IMR-90 (cell line): ENCODE measurements at regions not wholly inside any gene's neighbourhood (a gene's known extent, or its start where the extent isn't known, plus 50 kb on each side); places are given as distances from the start of the nearest gene placed in this dataset.

Experiments
- CEBPB ChIP-seq: IDR thresholded peaks from 2 replicates; pipeline ENCODE4 v1.6.1; 2012; ENCODE audit warnings: low read depth, low read length, improper control_type of control experiment
- FOS ChIP-seq: fragments of 150-350 bp; IDR thresholded peaks from 2 replicates; pipeline ENCODE4 v1.6.1; 2016; ENCODE audit warnings: low read depth, low read length
- MXI1 ChIP-seq: IDR thresholded peaks from 2 replicates; pipeline ENCODE4 v1.6.1; 2012; ENCODE audit warnings: low read depth, mild to moderate bottlenecking, low read length, moderate library complexity, borderline replicate concordance
- POLR2A ChIP-seq: IDR thresholded peaks from 2 replicates; pipeline ENCODE4 v1.6.1; 2012; ENCODE audit warnings: mild to moderate bottlenecking, low read depth, low read length
- RAD21 ChIP-seq: IDR thresholded peaks from 2 replicates; pipeline ENCODE4 v1.6.1; 2012; ENCODE audit warnings: low read length, improper control_type of control experiment
- RFX5 ChIP-seq: IDR thresholded peaks from 2 replicates; pipeline ENCODE4 v1.8.0; 2012; ENCODE audit warnings: low read depth, mild to moderate bottlenecking, low read length, moderate library complexity
- TF ChIP-seq, protein P1 (sequence below): conservative IDR thresholded peaks from 2 replicates; pipeline ENCODE4 v1.5.1; 2012; ENCODE audit warnings: mild to moderate bottlenecking, low read depth, low read length, improper control_type of control experiment
- TF ChIP-seq, protein P2 (sequence below): fragments of 150-350 bp; IDR thresholded peaks from 2 replicates; pipeline ENCODE4 v1.6.1; 2017; ENCODE audit warnings: mild to moderate bottlenecking, antibody characterized with exemption, low read length, low read depth

DNA sequence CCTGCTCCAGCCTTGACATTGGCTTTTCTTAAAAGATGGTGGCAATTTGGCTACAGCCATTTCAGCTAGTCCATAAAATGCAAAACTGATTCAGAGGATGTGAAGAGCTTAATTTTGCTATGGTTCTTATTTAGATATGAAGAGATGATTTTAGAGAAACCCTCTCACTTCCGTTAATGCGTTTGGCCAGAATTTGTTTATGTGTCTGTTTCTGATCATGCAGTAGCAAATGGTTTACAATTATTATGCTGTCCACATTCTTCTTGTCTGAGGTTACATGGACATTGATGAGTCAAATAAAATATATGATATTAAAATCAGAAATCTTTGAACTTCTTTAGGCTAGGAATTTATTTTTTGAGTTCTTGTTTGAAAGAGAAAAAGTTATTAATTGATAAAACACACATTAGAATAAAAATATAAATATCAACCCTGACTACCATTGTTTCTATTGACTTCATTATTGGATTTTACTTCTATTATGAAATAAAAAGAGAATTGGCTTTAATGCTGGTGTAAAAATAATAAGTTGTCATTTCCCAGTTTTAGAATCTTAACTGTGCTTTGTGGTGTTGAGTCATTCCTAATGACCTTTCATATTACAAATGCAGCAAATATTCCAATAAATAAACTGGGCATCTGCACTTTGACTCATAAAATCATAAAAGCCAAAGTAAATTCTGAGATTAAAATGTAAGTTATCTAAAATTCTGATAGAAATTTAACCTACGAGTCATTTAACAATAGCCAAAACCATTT lies 1286.0 kb upstream of the GJE1 start:
- TF ChIP-seq, protein P1, sequence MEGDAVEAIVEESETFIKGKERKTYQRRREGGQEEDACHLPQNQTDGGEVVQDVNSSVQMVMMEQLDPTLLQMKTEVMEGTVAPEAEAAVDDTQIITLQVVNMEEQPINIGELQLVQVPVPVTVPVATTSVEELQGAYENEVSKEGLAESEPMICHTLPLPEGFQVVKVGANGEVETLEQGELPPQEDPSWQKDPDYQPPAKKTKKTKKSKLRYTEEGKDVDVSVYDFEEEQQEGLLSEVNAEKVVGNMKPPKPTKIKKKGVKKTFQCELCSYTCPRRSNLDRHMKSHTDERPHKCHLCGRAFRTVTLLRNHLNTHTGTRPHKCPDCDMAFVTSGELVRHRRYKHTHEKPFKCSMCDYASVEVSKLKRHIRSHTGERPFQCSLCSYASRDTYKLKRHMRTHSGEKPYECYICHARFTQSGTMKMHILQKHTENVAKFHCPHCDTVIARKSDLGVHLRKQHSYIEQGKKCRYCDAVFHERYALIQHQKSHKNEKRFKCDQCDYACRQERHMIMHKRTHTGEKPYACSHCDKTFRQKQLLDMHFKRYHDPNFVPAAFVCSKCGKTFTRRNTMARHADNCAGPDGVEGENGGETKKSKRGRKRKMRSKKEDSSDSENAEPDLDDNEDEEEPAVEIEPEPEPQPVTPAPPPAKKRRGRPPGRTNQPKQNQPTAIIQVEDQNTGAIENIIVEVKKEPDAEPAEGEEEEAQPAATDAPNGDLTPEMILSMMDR: no peak
- TF ChIP-seq RAD21: no peak
- TF ChIP-seq POLR2A: no peak
- no peak for TF ChIP-seq RFX5
- TF ChIP-seq, protein P2, sequence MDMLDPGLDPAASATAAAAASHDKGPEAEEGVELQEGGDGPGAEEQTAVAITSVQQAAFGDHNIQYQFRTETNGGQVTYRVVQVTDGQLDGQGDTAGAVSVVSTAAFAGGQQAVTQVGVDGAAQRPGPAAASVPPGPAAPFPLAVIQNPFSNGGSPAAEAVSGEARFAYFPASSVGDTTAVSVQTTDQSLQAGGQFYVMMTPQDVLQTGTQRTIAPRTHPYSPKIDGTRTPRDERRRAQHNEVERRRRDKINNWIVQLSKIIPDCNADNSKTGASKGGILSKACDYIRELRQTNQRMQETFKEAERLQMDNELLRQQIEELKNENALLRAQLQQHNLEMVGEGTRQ: no peak
- TF ChIP-seq FOS: peak; percentile 29; the same call in 1 of the 2 replicates
- peak; percentile 9; the same call in 1 of the 2 replicates for TF ChIP-seq CEBPB
- TF ChIP-seq MXI1: no peak
